ENCODE measurements at regions not wholly inside any gene's neighbourhood (a gene's known extent, or its start where the extent isn't known, plus 50 kb on each side); places are given as distances from the start of the nearest gene placed in this dataset.

DNA sequence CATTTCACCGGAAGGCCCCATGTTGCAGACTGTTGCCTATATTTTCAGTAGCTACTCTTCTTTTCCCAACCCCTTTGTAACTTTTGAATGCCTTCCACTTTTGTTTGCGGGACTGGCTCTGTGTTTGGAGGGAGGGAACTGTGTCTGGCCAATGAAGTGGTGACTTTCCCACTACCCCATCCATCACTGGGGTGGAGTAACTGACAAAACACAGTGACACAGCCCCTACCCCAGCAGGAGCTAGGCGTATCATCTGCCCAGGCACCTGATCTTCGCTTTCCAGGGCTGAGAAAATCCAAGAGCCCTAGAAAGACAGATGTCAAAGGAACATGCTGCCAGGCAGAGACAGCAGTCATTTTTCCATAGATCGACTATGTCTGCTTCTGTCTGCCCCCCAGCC, 710.6 kb upstream of the CELF2 start:
- dilution Hi-C loops (cut with MboI; ENCODE audit: extremely low pct_ligation_motif_present, low sequenced_read_pairs): no loop called here
- H3K36me3 ChIP-seq (ENCODE audit: control insufficient read depth in 2 of 2, extremely low read depth in 1 of 2, insufficient read depth in 2 of 2, low read length in 2 of 2): no peaks in the 10 kb centered on the region
- H3K9ac ChIP-seq (ENCODE audit: control insufficient read depth, extremely low read depth, insufficient read depth, low read length): no peak overlapping the region
- no peaks in the 10 kb centered on the region for H3K9me3 ChIP-seq (ENCODE audit: control insufficient read depth, low read depth, low read length)
- no peak for TF ChIP-seq EZH2 (IDR thresholded peaks at IDR 0.05; ENCODE audit: low read length)
- TF ChIP-seq CTCF (optimal IDR thresholded peaks at IDR 0.05 in 1 of 3, IDR thresholded peaks at IDR 0.05 in 1 of 3, conservative IDR thresholded peaks at IDR 0.05 in 1 of 3; ENCODE audit: extremely low read depth in 1 of 3, insufficient read depth in 2 of 3, low read length in 3 of 3): no peak
- no peaks in the 10 kb centered on the region for H3K4me1 ChIP-seq (ENCODE audit: control insufficient read depth, extremely low read depth, insufficient read depth, low read length)
- no peaks in the 10 kb centered on the region for H3K9me1 ChIP-seq (ENCODE audit: control insufficient read depth, extremely low read depth, insufficient read depth, low read length)
- DNase-seq (ENCODE audit: low read depth, low spot score) (no peak), FAIRE-seq (no peak)
- H4K20me1 ChIP-seq (ENCODE audit: control insufficient read depth, extremely low read depth, insufficient read depth, low read length): no peaks in the 10 kb centered on the region
- H3K27ac ChIP-seq (ENCODE audit: control insufficient read depth, insufficient read depth, low read length): no peak overlapping the region
- no peaks in the 10 kb centered on the region for H3K79me2 ChIP-seq (ENCODE audit: control insufficient read depth, insufficient read depth, low read length)
- H3K4me3 ChIP-seq (ENCODE audit: control insufficient read depth in 2 of 3, extremely low read depth in 1 of 3, insufficient read depth in 2 of 3, low read depth in 1 of 3, low read length in 3 of 3): no peak overlapping the region
- H2AFZ ChIP-seq (ENCODE audit: control insufficient read depth, low read length): no peak overlapping the region
- H3K4me2 ChIP-seq (ENCODE audit: control insufficient read depth, extremely low read depth, insufficient read depth, low read depth, low read length): no peak overlapping the region
- H3K27me3 ChIP-seq (ENCODE audit: control insufficient read depth, extremely low read depth, insufficient read depth, low read length): no peaks in the 10 kb centered on the region

DNA sequence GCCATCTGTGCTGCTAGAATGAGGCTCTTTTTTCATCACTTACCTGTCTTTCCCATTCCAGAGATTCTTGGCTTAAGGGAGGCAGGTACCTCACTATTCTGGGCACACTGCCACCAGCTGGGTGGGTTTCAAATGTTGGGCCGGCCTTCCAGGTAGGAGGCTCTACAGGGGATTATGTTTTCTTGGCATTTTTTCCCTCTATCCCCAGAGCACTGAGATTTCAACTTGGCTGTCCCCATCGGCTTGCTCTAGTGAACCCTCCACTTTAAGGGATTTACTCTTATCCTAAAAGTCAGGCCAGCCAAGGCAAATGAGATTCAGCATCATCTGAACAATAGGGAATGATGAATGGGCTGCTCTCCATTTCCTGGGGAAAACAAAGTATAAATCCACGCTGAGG, 710.1 kb upstream of the CELF2 start:
- Histone ChIP-seq H3K9me3 (ENCODE audit: control insufficient read depth, low read depth, low read length) (no peaks in the 10 kb centered on the region), H2AFZ (ENCODE audit: control insufficient read depth, low read length) (no peak overlapping the region), H3K27me3 (ENCODE audit: control insufficient read depth, extremely low read depth, insufficient read depth, low read length) (no peaks in the 10 kb centered on the region), H3K4me3 (ENCODE audit: control insufficient read depth in 2 of 3, extremely low read depth in 1 of 3, insufficient read depth in 2 of 3, low read depth in 1 of 3, low read length in 3 of 3) (no peak overlapping the region), H3K9me1 (ENCODE audit: control insufficient read depth, extremely low read depth, insufficient read depth, low read length) (no peaks in the 10 kb centered on the region), H3K4me2 (ENCODE audit: control insufficient read depth, extremely low read depth, insufficient read depth, low read depth, low read length) (no peak overlapping the region), H4K20me1 (ENCODE audit: control insufficient read depth, extremely low read depth, insufficient read depth, low read length) (no peaks in the 10 kb centered on the region), H3K79me2 (ENCODE audit: control insufficient read depth, insufficient read depth, low read length) (no peaks in the 10 kb centered on the region), H3K9ac (ENCODE audit: control insufficient read depth, extremely low read depth, insufficient read depth, low read length) (no peak overlapping the region), H3K27ac (ENCODE audit: control insufficient read depth, insufficient read depth, low read length) (no peak overlapping the region), H3K4me1 (ENCODE audit: control insufficient read depth, extremely low read depth, insufficient read depth, low read length) (no peaks in the 10 kb centered on the region), H3K36me3 (ENCODE audit: control insufficient read depth in 2 of 2, extremely low read depth in 1 of 2, insufficient read depth in 2 of 2, low read length in 2 of 2) (no peaks in the 10 kb centered on the region)
- TF ChIP-seq EZH2 (IDR thresholded peaks at IDR 0.05; ENCODE audit: low read length) (no peak), CTCF (optimal IDR thresholded peaks at IDR 0.05 in 1 of 3, IDR thresholded peaks at IDR 0.05 in 1 of 3, conservative IDR thresholded peaks at IDR 0.05 in 1 of 3; ENCODE audit: extremely low read depth in 1 of 3, insufficient read depth in 2 of 3, low read length in 3 of 3) (no peak)
- dilution Hi-C loops (cut with MboI; ENCODE audit: extremely low pct_ligation_motif_present, low sequenced_read_pairs): no loop called here
- FAIRE-seq (no peak), DNase-seq (ENCODE audit: low read depth, low spot score) (no peak)
